ENCODE measurements at regions not wholly inside any gene's neighbourhood (a gene's known extent, or its start where the extent isn't known, plus 50 kb on each side); places are given as distances from the start of the nearest gene placed in this dataset.

- TF ChIP-seq POLR2A (IDR thresholded peaks at IDR 0.05) (no peak), CTCF (IDR thresholded peaks at IDR 0.05) (no peak), POLR2AphosphoS5 (IDR thresholded peaks at IDR 0.05) (no peak), EP300 (IDR thresholded peaks at IDR 0.05) (no peak)
Observed at GRCh38 chr2:12126318-12126717, 379.9 kb downstream of the LPIN1 start.
